ENCODE measurements at regions not wholly inside any gene's neighbourhood (a gene's known extent, or its start where the extent isn't known, plus 50 kb on each side); places are given as distances from the start of the nearest gene placed in this dataset.

DNA sequence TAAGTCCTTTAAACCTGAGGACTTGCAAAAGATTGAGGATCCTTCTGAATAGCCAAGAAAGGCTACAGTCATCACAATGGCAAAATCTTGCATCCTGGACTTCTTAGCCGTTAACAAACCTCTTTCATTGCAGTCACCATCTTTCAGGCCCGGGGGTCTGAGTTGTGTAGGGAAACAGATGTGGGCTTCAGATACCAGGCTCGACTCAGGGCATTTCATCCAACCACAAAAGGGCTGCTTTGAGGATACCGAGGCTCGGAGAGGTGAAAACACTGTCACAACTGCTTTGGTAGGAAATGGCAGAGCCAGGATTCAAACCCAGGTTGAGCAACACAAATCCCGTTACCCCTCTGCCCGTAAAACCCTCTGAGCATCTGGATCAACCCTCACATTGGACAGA, 147.4 kb downstream of the TFCP2L1 start:
- Histone ChIP-seq H3K27ac (ENCODE audit: low read depth, low read length) (no peak overlapping the region), H3K4me1 (ENCODE audit: control insufficient read depth in 1 of 2, insufficient read depth in 2 of 2, low read length in 2 of 2) (peaks cover 0 to 7% of the 10 kb centered on the region in 2 experiments; a peak in 1 of 4 replicates), H2AFZ (ENCODE audit: low read depth, low read length, poor library complexity, severe bottlenecking) (no peak overlapping the region), H3K4me2 (ENCODE audit: low read length) (no peak overlapping the region), H3K9me2 (ENCODE audit: insufficient read depth) (no peaks in the 10 kb centered on the region), H3K9me3 (ENCODE audit: control insufficient read depth in 1 of 2, insufficient read depth in 1 of 2, low read depth in 1 of 2, low read length in 2 of 2) (peaks cover 0 to 10% of the 10 kb centered on the region in 2 experiments; a peak in 1 of 4 replicates), H3K9ac (ENCODE audit: low read length) (no peak overlapping the region), H3K79me2 (ENCODE audit: insufficient read depth, low read length) (no peaks in the 10 kb centered on the region), H3K36me3 (ENCODE audit: control insufficient read depth in 1 of 2, insufficient read depth in 2 of 2, low read length in 2 of 2) (no peaks in the 10 kb centered on the region), H3K4me3 (replicated peaks in 1 of 2; ENCODE audit: low read depth in 1 of 2, low read length in 2 of 2) (no peak overlapping the region), H4K20me1 (ENCODE audit: insufficient read depth) (no peaks in the 10 kb centered on the region), H3K27me3 (ENCODE audit: insufficient read depth, low read length) (no peaks in the 10 kb centered on the region)
- DNase-seq (ENCODE audit: low read depth, low spot score) = no peak
- ChIA-PET POLR2A (no interaction called here), RAD21 (ENCODE audit: low non-redundant PET in 1 of 2, low total read pairs in 2 of 2, uncharacterized antibody in 2 of 2, unreplicated experiment in 2 of 2) (no interaction called here), CTCF (no interaction called here)
- TF ChIP-seq SRF (IDR thresholded peaks at IDR 0.05; ENCODE audit: low read depth) = no peak
- no peak for TF ChIP-seq RAD21 (IDR thresholded peaks at IDR 0.05; ENCODE audit: low read depth)
- no peak for TF ChIP-seq POLR2A (IDR thresholded peaks at IDR 0.05; ENCODE audit: borderline replicate concordance, extremely low read depth, insufficient read depth, insufficient read length)
- TF ChIP-seq EGR1 (IDR thresholded peaks at IDR 0.05; ENCODE audit: low read depth) = no peak
- TF ChIP-seq CBX3 (IDR thresholded peaks at IDR 0.05; ENCODE audit: low read depth) = no peak
- TF ChIP-seq MAX (IDR thresholded peaks at IDR 0.05) = no peak
- no peak for TF ChIP-seq ATF3 (IDR thresholded peaks at IDR 0.05)
- TF ChIP-seq TCF7L2 (IDR thresholded peaks at IDR 0.05; ENCODE audit: borderline replicate concordance, extremely low read depth, insufficient read depth, insufficient read length) = no peak
- TF ChIP-seq CEBPB (IDR thresholded peaks at IDR 0.05; ENCODE audit: low read depth) = no peak
- no peak for TF ChIP-seq ZFX (IDR thresholded peaks at IDR 0.05)
- no peak for TF ChIP-seq POLR2AphosphoS5 (IDR thresholded peaks at IDR 0.05; ENCODE audit: low read depth, low read length)
- no peak for TF ChIP-seq FOSL1 (IDR thresholded peaks at IDR 0.05; ENCODE audit: low read depth)
- TF ChIP-seq EZH2 (IDR thresholded peaks at IDR 0.05) = no peak
- TF ChIP-seq, protein P1, sequence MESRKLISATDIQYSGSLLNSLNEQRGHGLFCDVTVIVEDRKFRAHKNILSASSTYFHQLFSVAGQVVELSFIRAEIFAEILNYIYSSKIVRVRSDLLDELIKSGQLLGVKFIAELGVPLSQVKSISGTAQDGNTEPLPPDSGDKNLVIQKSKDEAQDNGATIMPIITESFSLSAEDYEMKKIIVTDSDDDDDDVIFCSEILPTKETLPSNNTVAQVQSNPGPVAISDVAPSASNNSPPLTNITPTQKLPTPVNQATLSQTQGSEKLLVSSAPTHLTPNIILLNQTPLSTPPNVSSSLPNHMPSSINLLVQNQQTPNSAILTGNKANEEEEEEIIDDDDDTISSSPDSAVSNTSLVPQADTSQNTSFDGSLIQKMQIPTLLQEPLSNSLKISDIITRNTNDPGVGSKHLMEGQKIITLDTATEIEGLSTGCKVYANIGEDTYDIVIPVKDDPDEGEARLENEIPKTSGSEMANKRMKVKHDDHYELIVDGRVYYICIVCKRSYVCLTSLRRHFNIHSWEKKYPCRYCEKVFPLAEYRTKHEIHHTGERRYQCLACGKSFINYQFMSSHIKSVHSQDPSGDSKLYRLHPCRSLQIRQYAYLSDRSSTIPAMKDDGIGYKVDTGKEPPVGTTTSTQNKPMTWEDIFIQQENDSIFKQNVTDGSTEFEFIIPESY (IDR thresholded peaks at IDR 0.05; ENCODE audit: extremely low read depth, insufficient replicate concordance, low read length) = no peak
- no peak for TF ChIP-seq ZNF274 (IDR thresholded peaks at IDR 0.05; ENCODE audit: low read depth, low read length)
- no peak for TF ChIP-seq SIN3A (IDR thresholded peaks at IDR 0.05; ENCODE audit: low read depth)
- no peak for TF ChIP-seq REST (IDR thresholded peaks at IDR 0.05; ENCODE audit: low read depth)
- no peak for TF ChIP-seq JUND (IDR thresholded peaks at IDR 0.05)
- TF ChIP-seq CTCF (IDR thresholded peaks at IDR 0.05 in 2 of 3, conservative IDR thresholded peaks at IDR 0.05 in 1 of 3; ENCODE audit: borderline replicate concordance in 1 of 3, insufficient read depth in 1 of 3, low read depth in 2 of 3, low read length in 2 of 3) = no peak
- no peak for TF ChIP-seq ELF1 (IDR thresholded peaks at IDR 0.05; ENCODE audit: borderline replicate concordance, low read depth)
- BruUV-seq (replicated peaks) = no TSS peak
- ATAC-seq = no peak
- intact Hi-C loops (cut with micrococcal nuclease) = no loop called here
